ENCODE measurements at regions not wholly inside any gene's neighbourhood (a gene's known extent, or its start where the extent isn't known, plus 50 kb on each side); places are given as distances from the start of the nearest gene placed in this dataset.

DNA sequence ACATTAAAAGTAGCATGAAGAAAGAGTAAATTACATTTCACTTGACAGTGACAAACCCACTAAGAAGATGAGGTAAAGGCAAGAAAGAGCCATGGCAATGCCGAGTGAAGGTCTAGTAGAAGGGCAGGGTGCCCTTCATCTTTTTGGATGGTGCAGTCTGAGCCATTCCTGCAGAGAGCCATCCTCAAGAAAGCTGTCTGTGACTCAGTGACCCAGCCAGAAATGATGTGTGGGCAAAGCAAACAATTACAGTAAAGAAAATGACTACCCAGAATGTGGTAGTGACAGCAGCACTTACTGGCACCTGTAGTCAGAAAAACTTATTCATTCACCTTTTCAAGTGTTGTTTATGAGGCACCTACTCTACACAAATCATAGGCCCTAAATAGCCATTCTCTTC is 281.7 kb downstream of the DUSP6 start:
- Histone ChIP-seq H3K4me3 (no peak overlapping the region), H3K27me3 (ENCODE audit: insufficient read depth, low read depth) (no peaks in the 10 kb centered on the region), H4K20me1 (ENCODE audit: insufficient read depth) (no peaks in the 10 kb centered on the region), H3F3A (ENCODE audit: insufficient read depth, low read depth) (peaks cover 12% of the 10 kb centered on the region; the same call in 1 of the 2 replicates), H3K9me2 (ENCODE audit: insufficient read depth) (no peaks in the 10 kb centered on the region), H3K9me3 (ENCODE audit: insufficient read depth, low read depth) (no peaks in the 10 kb centered on the region; the same call in 1 of the 2 replicates), H3K27ac (no peak overlapping the region), H3K4me2 (no peak overlapping the region), H3K79me2 (ENCODE audit: low read depth) (no peaks in the 10 kb centered on the region), H3K4me1 (replicated peaks; ENCODE audit: insufficient read depth) (peaks cover 24% of the 10 kb centered on the region), H3K36me3 (ENCODE audit: low read depth) (no peaks in the 10 kb centered on the region), H2AFZ (no peak overlapping the region)
- ChIA-PET POLR2A (ENCODE audit: unreplicated experiment) (no interaction called here), CTCF (no interaction called here)
- intact Hi-C loops (cut with micrococcal nuclease; ENCODE audit: unreplicated experiment): no loop called here
- no peak for DNase-seq
- no TSS peak for BruUV-seq (replicated peaks)
- TF ChIP-seq EZH2 (IDR thresholded peaks at IDR 0.05; ENCODE audit: low read depth): no peak
- TF ChIP-seq, protein P1, sequence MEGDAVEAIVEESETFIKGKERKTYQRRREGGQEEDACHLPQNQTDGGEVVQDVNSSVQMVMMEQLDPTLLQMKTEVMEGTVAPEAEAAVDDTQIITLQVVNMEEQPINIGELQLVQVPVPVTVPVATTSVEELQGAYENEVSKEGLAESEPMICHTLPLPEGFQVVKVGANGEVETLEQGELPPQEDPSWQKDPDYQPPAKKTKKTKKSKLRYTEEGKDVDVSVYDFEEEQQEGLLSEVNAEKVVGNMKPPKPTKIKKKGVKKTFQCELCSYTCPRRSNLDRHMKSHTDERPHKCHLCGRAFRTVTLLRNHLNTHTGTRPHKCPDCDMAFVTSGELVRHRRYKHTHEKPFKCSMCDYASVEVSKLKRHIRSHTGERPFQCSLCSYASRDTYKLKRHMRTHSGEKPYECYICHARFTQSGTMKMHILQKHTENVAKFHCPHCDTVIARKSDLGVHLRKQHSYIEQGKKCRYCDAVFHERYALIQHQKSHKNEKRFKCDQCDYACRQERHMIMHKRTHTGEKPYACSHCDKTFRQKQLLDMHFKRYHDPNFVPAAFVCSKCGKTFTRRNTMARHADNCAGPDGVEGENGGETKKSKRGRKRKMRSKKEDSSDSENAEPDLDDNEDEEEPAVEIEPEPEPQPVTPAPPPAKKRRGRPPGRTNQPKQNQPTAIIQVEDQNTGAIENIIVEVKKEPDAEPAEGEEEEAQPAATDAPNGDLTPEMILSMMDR (conservative IDR thresholded peaks at IDR 0.05): no peak

DNA sequence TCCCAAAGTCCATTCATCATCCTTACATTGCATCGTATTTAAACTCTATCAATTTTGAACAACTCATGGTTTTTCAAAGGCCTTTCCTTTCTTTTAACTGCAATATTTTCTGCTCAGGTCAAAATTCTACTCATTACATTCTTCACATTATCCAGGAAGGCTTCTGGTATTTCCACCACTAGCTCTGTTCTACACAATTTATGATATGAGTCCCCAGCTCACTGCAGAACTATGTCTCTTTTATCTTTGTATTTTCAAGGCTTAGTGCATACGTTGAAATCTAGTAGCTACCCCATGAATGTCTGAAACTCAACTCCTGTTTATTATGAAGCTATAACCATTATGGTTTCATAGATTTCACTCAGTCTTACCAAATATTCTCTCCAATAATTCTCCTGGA is 282.9 kb downstream of the DUSP6 start:
- CTCF ChIA-PET: no interaction called here

DNA sequence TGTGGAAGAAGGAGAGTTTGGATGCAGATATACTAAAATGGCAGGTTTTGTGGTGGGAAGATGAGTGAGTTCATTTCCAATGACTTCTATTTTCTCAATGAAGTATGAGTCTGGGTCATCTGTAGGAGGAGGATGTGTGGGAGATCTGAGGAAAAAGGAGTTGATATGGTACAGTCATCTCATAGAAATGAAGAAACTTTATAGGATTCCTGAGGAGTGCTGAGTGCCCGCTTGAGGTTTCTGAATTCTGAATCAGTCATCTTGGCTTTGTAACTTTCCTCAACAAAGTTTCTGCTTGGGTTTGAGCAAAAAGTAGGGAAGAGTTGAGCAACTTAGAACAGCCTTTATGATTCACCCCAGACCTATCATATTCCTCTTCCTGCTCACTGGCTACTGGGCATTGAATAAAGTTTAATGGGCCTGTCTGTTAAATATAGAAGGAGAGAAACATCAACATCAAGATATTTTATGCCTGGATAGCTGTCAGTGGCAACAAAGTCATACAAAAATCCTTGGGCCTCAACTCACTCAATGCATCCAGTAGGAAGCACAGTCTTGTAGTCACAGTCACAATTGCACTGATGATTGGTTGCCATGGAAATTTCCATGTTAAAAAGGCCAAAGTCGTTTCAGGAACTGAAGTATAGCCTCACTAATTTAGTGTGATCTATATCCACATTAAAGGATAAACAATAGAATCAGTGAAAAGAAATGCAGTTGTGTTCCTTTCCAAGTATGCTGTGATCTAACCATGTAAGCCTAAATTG is 284.7 kb downstream of the DUSP6 start:
- intact Hi-C loops (cut with micrococcal nuclease; ENCODE audit: unreplicated experiment): no loop called here

More for the DNA sequence above, 282.9 kb downstream of the DUSP6 start:
- Histone ChIP-seq H3K9me2 (ENCODE audit: insufficient read depth) (no peaks in the 10 kb centered on the region), H3K4me3 (no peak overlapping the region), H3K79me2 (ENCODE audit: low read depth) (no peaks in the 10 kb centered on the region), H3K4me2 (no peak overlapping the region), H3K27me3 (ENCODE audit: insufficient read depth, low read depth) (no peaks in the 10 kb centered on the region), H3K36me3 (ENCODE audit: low read depth) (no peaks in the 10 kb centered on the region), H3K27ac (no peak overlapping the region), H4K20me1 (ENCODE audit: insufficient read depth) (no peaks in the 10 kb centered on the region), H3K4me1 (replicated peaks; ENCODE audit: insufficient read depth) (peaks cover 34% of the 10 kb centered on the region), H3K9me3 (ENCODE audit: insufficient read depth, low read depth) (peaks cover 3% of the 10 kb centered on the region; the same call in 1 of the 2 replicates), H3F3A (ENCODE audit: insufficient read depth, low read depth) (peaks cover 12% of the 10 kb centered on the region; the same call in 1 of the 2 replicates), H2AFZ (no peak overlapping the region)
- no TSS peak for BruUV-seq (replicated peaks)
- intact Hi-C loops (cut with micrococcal nuclease; ENCODE audit: unreplicated experiment): no loop called here
- TF ChIP-seq, protein P1 (conservative IDR thresholded peaks at IDR 0.05): no peak
- TF ChIP-seq EZH2 (IDR thresholded peaks at IDR 0.05; ENCODE audit: low read depth): no peak
- POLR2A ChIA-PET (ENCODE audit: unreplicated experiment): no interaction called here
- no peak for DNase-seq

More for the DNA sequence above, 284.7 kb downstream of the DUSP6 start:
- CTCF ChIA-PET: no interaction called here
- Histone ChIP-seq H3K27ac (peak overlapping the region; percentile 79), H3K4me2 (0 out of 2 replicates have a peak overlapping the region, but pooled peaks have one; percentile 5), H3K36me3 (ENCODE audit: low read depth) (no peaks in the 10 kb centered on the region), H3K9me3 (ENCODE audit: insufficient read depth, low read depth) (peaks cover 14% of the 10 kb centered on the region), H3K4me1 (replicated peaks; ENCODE audit: insufficient read depth) (peaks cover 38% of the 10 kb centered on the region), H4K20me1 (ENCODE audit: insufficient read depth) (no peaks in the 10 kb centered on the region), H2AFZ (peak overlapping the region; percentile 29; the same call in 1 of the 2 replicates), H3K4me3 (no peak overlapping the region), H3K9me2 (ENCODE audit: insufficient read depth) (no peaks in the 10 kb centered on the region), H3F3A (ENCODE audit: insufficient read depth, low read depth) (peaks cover 12% of the 10 kb centered on the region; the same call in 1 of the 2 replicates), H3K79me2 (ENCODE audit: low read depth) (no peaks in the 10 kb centered on the region), H3K27me3 (ENCODE audit: insufficient read depth, low read depth) (no peaks in the 10 kb centered on the region)
- POLR2A ChIA-PET (ENCODE audit: unreplicated experiment): no interaction called here
- peak in 1 of 2 experiments; percentile 68 for DNase-seq
- BruUV-seq (replicated peaks): no TSS peak
- TF ChIP-seq EZH2 (IDR thresholded peaks at IDR 0.05; ENCODE audit: low read depth): no peak
- TF ChIP-seq, protein P1 (conservative IDR thresholded peaks at IDR 0.05): no peak
